Liver (tissue), 8 donors: ENCODE measurements at regions not wholly inside any gene's neighbourhood (a gene's known extent, or its start where the extent isn't known, plus 50 kb on each side); places are given as distances from the start of the nearest gene placed in this dataset.

Experiments used
- DNase-seq: peaks from one replicate; pipeline ENCODE4 v3.0.0-alpha.2; 2017; ENCODE audit warnings: low spot score
- H3K27ac ChIP-seq, 2 donors: one replicate each; pipeline ENCODE4 v1.7.0; 2013; ENCODE audit warnings: inconsistent platforms in 2 of 2, low read length in 2 of 2, control low read depth in 1 of 2, low read depth in 1 of 2, mild to moderate bottlenecking in 1 of 2
- H3K27me3 ChIP-seq, 4 donors: one replicate each; pipeline versions ENCODE4 v1.6.1 to v1.7.0; 2013; ENCODE audit warnings: low read length in 3 of 4, inconsistent platforms in 1 of 4, mild to moderate bottlenecking in 1 of 4, moderate library complexity in 1 of 4; ENCODE audit not compliant: control insufficient read depth in 4 of 4, insufficient read depth in 4 of 4
- H3K36me3 ChIP-seq, 4 donors: one replicate each; pipeline versions ENCODE4 v1.6.1 to v1.7.0; 2013; ENCODE audit warnings: low read length in 3 of 4, mild to moderate bottlenecking in 3 of 4, low read depth in 1 of 4, moderate library complexity in 1 of 4; ENCODE audit not compliant: control insufficient read depth in 4 of 4, insufficient read depth in 3 of 4
- H3K4me1 ChIP-seq, 4 donors: one replicate each; pipeline versions ENCODE4 v1.6.1 to v1.7.0; 2013; ENCODE audit warnings: low read length in 3 of 4, mild to moderate bottlenecking in 3 of 4, moderate library complexity in 1 of 4; ENCODE audit not compliant: control insufficient read depth in 4 of 4, insufficient read depth in 4 of 4
- H3K4me3 ChIP-seq, 3 donors: one replicate each; pipeline versions ENCODE4 v1.6.1 to v1.7.0; 2013; ENCODE audit warnings: low read length in 3 of 3, control low read depth in 1 of 3, low read depth in 1 of 3, mild to moderate bottlenecking in 1 of 3
- H3K9ac ChIP-seq, 2 donors: one replicate each; pipeline ENCODE4 v1.7.0; 2013; ENCODE audit warnings: low read length in 2 of 2, mild to moderate bottlenecking in 2 of 2, moderate library complexity in 2 of 2, control low read depth in 1 of 2, low read depth in 1 of 2
- H3K9me3 ChIP-seq, 4 donors: one replicate each; pipeline versions ENCODE4 v1.6.1 to v1.7.0; 2013; ENCODE audit warnings: low read length in 3 of 4; ENCODE audit not compliant: control insufficient read depth in 4 of 4
- EGR1 ChIP-seq, 2 donors: IDR thresholded peaks; 2 replicates each; pipeline ENCODE4 v1.6.1; 2016 to 2018; ENCODE audit warnings: antibody characterized with exemption in 2 of 2, low read depth in 2 of 2
- FOXA1 ChIP-seq: IDR thresholded peaks from 2 replicates; pipeline ENCODE4 v1.6.1; 2016; ENCODE audit warnings: antibody characterized with exemption
- GABPA ChIP-seq, 2 donors: IDR thresholded peaks in 1 of 2; conservative IDR thresholded peaks in 1 of 2; 2 replicates each; pipeline ENCODE4 v1.6.1; 2016; ENCODE audit warnings: antibody characterized with exemption in 2 of 2, mild to moderate bottlenecking in 1 of 2, moderate library complexity in 1 of 2
- HNF4G ChIP-seq: IDR thresholded peaks from 2 replicates; pipeline ENCODE4 v1.6.1; 2016; ENCODE audit warnings: antibody characterized with exemption
- JUND ChIP-seq, 2 donors: IDR thresholded peaks; 2 replicates each; pipeline ENCODE4 v1.6.1; 2016; ENCODE audit warnings: antibody characterized with exemption in 2 of 2
- RAD21 ChIP-seq, 2 donors: IDR thresholded peaks; 2 replicates each; pipeline ENCODE4 v1.6.1; 2016; ENCODE audit warnings: antibody characterized with exemption in 2 of 2, mild to moderate bottlenecking in 2 of 2
- SP1 ChIP-seq: IDR thresholded peaks from 2 replicates; pipeline ENCODE4 v1.6.1; 2018; ENCODE audit warnings: antibody characterized with exemption, mild to moderate bottlenecking
- YY1 ChIP-seq: IDR thresholded peaks from 2 replicates; pipeline ENCODE4 v1.6.1; 2016; ENCODE audit warnings: antibody characterized with exemption, mild to moderate bottlenecking
- WGBS: extraction: QIAGEN DNeasy Blood & Tissue Kit; methylation state at CpG from one replicate; pipeline ENCODE4 v1.1.7; 2013; 5-methylcytosine and 5-hydroxymethylcytosine counted together
- TF ChIP-seq, protein P1 (sequence below): fragments of 150-350 bp; IDR thresholded peaks from 2 replicates; pipeline ENCODE4 v1.5.1; 2017; ENCODE audit warnings: improper control_type of control experiment, low read depth, low read length; ENCODE audit not compliant: missing input control
- TF ChIP-seq, protein P2 (sequence below): IDR thresholded peaks from 2 replicates; pipeline ENCODE4 v1.6.1; 2016; ENCODE audit warnings: antibody characterized with exemption
- donor health status: healthy.
- donor health status: healthy.
- donor health status: healthy.
- donor health status: healthy.
- donor health status: healthy.

DNA sequence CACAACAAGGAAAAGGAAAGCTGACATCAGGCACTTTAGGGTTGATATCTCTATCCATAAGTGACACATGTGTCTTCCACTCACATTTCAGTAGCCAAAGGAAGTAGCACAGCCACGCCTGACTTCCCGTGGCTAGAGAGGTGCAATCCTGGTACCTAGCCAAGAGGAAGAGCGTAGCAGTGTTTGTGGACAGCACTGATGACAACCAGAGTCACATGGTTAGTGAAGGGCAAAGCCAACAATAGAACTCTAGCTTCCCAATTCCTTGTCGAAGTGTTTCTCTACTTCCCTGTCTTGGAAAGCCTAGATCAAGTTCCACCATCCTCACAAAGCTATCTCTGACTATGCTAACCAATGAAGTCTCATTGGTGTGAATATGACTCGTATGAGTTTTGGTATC, 189.2 kb downstream of the RSL24D1 start:
- H3K9me3 ChIP-seq = peaks cover 0 to 2% (median 0%) of the 10 kb centered on the region in 4 donors
- H3K36me3 ChIP-seq = no peaks in the 10 kb centered on the region
- peaks cover 0 to 4% (median 0%) of the 10 kb centered on the region in 4 donors for H3K27me3 ChIP-seq
- no peak overlapping the region for H3K4me3 ChIP-seq
- TF ChIP-seq GABPA (IDR thresholded peaks at IDR 0.05 in 1 of 2, conservative IDR thresholded peaks at IDR 0.05 in 1 of 2) = peak in 1 of 2 donors; percentile 24
- TF ChIP-seq, protein P1, sequence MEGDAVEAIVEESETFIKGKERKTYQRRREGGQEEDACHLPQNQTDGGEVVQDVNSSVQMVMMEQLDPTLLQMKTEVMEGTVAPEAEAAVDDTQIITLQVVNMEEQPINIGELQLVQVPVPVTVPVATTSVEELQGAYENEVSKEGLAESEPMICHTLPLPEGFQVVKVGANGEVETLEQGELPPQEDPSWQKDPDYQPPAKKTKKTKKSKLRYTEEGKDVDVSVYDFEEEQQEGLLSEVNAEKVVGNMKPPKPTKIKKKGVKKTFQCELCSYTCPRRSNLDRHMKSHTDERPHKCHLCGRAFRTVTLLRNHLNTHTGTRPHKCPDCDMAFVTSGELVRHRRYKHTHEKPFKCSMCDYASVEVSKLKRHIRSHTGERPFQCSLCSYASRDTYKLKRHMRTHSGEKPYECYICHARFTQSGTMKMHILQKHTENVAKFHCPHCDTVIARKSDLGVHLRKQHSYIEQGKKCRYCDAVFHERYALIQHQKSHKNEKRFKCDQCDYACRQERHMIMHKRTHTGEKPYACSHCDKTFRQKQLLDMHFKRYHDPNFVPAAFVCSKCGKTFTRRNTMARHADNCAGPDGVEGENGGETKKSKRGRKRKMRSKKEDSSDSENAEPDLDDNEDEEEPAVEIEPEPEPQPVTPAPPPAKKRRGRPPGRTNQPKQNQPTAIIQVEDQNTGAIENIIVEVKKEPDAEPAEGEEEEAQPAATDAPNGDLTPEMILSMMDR = no peak
- DNase-seq = no peak
- WGBS = 64% methylated on average over 5 of the region's 5 CpGs
- H3K4me1 ChIP-seq = no peaks in the 10 kb centered on the region
- no peak overlapping the region for H3K9ac ChIP-seq
- H3K27ac ChIP-seq = no peak overlapping the region

DNA sequence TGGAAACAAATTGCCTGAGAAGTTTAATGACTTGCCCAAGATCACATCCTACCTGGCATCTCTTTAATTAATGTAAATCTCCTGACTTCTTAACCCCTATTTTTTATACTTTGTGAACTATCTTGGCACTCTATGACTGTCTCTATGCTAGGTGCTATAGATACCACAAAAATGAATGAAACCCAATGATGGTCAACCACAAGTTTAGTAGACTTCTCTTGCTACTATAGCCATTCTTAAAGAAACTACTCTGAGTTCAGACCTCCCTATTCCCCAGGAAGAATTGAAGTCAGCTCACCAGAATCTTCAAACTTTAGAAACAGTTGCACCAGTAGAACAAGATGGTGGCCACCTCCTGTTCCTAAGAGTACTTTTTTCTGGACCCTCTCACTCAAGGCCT, 191.1 kb downstream of the RSL24D1 start:
- Histone ChIP-seq H3K9ac (no peak overlapping the region), H3K4me3 (no peak overlapping the region), H3K27me3 (no peaks in the 10 kb centered on the region), H3K9me3 (peaks cover 0 to 2% (median 0%) of the 10 kb centered on the region in 4 donors), H3K27ac (no peak overlapping the region), H3K36me3 (no peaks in the 10 kb centered on the region), H3K4me1 (no peaks in the 10 kb centered on the region)
- TF ChIP-seq, protein P1 = no peak
- TF ChIP-seq FOXA1 = no peak
- TF ChIP-seq SP1 = no peak
- TF ChIP-seq JUND (IDR thresholded peaks at IDR 0.05) = no peak
- TF ChIP-seq HNF4G = no peak
- TF ChIP-seq YY1 = no peak
- no peak for TF ChIP-seq RAD21 (IDR thresholded peaks at IDR 0.05)
- TF ChIP-seq EGR1 (IDR thresholded peaks at IDR 0.05; ENCODE audit: low read depth in 2 of 2) = no peak
- TF ChIP-seq, protein P2, sequence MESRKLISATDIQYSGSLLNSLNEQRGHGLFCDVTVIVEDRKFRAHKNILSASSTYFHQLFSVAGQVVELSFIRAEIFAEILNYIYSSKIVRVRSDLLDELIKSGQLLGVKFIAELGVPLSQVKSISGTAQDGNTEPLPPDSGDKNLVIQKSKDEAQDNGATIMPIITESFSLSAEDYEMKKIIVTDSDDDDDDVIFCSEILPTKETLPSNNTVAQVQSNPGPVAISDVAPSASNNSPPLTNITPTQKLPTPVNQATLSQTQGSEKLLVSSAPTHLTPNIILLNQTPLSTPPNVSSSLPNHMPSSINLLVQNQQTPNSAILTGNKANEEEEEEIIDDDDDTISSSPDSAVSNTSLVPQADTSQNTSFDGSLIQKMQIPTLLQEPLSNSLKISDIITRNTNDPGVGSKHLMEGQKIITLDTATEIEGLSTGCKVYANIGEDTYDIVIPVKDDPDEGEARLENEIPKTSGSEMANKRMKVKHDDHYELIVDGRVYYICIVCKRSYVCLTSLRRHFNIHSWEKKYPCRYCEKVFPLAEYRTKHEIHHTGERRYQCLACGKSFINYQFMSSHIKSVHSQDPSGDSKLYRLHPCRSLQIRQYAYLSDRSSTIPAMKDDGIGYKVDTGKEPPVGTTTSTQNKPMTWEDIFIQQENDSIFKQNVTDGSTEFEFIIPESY = no peak
- no peak for DNase-seq
